GM10266 (cell line): ENCODE measurements at regions not wholly inside any gene's neighbourhood (a gene's known extent, or its start where the extent isn't known, plus 50 kb on each side); places are given as distances from the start of the nearest gene placed in this dataset.

Experiments
- DNase-seq: peaks from one replicate; pipeline ENCODE4 v3.0.0; 2012; ENCODE audit errors: extremely low spot score
- TF ChIP-seq, protein P1 (sequence below): IDR thresholded peaks from 2 replicates; pipeline ENCODE4 v1.5.1; 2012; ENCODE audit warnings: mild to moderate bottlenecking, low read depth; ENCODE audit not compliant: control insufficient read depth, insufficient read depth; ENCODE audit errors: missing control alignments

DNA sequence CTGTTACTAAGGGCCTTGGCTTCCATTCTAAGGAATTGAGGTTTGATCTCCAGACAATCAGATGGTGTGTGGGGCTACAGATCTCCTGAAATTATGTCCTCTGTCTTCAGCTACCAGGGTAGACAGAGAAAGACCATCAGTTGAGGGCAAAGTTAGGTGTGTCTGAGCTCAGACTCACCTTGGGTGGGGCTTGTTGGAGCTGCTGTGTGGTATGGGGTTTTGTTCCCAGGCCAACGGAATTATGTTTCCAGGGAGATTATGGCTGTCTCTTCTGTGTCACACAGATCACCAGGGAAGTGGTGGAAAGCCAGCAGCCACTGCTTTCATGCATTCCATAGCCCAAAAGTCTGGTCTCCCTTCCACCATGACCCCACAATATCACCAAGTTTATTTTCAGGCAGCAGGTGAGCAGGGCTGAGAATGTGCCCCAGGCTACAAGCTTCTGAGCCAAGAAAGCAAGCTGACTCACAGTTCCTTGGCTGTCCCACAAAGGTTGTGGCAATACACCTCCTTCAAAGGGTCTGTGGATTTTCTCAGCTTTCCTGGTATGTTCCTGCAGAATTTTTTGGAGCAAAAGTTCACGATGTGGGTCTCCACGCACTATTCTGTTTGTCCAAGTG, 714.9 kb downstream of the LUZP2 start:
- no peak for DNase-seq

DNA sequence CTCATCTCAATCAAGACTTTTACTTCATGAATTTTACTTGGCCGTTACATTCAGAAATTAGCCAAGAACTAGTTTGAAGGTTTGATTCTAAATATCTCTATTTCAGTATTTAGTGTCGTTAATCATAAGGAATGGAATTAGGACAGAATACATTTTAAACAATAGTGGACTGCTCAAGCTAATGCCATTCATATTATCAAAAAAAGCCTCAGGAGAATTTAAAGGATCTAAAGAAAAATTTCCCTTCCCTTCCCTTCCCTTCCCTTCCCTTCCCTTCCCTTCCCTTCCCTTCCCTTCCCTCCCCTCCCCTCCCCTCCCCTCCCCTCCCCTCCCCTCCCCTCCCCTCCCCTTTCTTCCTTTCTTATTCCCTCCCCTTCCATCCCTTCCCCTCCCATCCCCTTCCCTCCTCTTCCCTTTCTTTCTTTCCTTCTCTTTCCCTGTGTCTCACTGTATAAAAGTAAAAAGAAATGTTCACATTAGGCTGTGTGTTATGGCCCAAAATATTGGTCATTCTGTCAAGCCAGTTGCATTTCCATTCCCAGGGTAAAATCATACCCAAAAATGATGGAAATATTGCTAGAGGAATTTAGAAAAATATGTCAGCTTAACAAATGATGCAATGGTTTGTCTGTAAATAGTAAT, 717.8 kb downstream of the LUZP2 start:
- DNase-seq = no peak
- TF ChIP-seq, protein P1, sequence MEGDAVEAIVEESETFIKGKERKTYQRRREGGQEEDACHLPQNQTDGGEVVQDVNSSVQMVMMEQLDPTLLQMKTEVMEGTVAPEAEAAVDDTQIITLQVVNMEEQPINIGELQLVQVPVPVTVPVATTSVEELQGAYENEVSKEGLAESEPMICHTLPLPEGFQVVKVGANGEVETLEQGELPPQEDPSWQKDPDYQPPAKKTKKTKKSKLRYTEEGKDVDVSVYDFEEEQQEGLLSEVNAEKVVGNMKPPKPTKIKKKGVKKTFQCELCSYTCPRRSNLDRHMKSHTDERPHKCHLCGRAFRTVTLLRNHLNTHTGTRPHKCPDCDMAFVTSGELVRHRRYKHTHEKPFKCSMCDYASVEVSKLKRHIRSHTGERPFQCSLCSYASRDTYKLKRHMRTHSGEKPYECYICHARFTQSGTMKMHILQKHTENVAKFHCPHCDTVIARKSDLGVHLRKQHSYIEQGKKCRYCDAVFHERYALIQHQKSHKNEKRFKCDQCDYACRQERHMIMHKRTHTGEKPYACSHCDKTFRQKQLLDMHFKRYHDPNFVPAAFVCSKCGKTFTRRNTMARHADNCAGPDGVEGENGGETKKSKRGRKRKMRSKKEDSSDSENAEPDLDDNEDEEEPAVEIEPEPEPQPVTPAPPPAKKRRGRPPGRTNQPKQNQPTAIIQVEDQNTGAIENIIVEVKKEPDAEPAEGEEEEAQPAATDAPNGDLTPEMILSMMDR = no peak

More for the DNA sequence above, 714.9 kb downstream of the LUZP2 start:
- TF ChIP-seq, protein P1 = no peak

DNA sequence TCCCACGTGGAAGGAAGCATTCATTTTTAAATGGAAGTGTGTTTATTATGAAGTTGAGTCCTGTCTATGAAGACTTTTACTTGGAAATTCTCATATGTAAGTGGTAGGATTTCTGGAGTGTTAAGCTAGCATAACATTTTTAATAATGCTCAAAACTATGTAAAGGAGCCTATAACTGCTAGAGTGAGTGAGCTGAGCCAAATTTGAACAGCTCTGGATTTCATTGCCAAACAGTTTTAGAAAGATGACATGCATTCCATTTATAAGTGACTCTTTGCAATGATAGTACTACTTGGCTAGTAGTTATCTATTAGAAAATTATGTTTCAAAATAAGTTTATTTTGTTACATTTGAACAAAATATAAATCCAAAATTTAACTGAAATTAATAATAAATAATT, 721.2 kb downstream of the LUZP2 start:
- TF ChIP-seq, protein P1 = no peak
- no peak for DNase-seq

DNA sequence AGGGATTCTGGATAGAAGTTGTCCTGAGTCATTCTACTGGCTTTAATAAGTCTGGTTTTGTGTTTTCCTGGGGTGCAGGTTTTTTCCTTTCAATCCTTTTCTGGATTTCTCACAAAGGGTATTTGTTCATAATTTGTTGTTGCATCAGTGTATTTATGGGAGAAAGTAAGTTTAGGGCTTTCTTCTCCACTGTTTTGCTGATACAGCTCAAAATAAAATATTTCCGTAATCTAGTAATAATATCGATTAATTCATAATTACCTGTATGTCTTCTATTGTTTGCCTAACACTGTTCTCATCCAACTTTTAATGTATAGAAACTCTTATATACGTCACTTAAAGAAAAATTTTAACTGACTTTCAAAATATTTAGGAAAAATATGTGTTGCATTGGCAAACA, 728.2 kb downstream of the LUZP2 start:
- DNase-seq = no peak

DNA sequence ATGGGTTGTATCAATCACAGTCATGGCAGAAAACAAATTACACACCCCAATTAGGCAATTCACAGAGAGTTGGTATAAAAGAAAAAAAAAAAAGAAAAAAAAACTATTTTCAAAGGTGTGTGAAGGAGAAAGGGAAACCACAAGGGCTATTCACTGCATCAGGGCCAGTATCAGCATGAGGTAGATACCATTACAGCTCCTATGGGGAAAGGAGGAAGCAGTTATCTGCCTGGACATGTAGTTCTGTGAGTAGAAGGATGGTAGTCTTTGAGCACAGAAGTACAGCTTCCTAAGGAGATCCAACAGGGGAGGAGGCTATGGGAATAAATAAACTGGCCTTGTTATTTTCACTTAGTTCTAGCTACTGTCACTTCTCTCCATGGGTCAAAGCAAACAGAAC, 746.1 kb downstream of the LUZP2 start:
- no peak for DNase-seq
- TF ChIP-seq, protein P1 = no peak

More for the DNA sequence above, 728.2 kb downstream of the LUZP2 start:
- TF ChIP-seq, protein P1 = no peak

DNA sequence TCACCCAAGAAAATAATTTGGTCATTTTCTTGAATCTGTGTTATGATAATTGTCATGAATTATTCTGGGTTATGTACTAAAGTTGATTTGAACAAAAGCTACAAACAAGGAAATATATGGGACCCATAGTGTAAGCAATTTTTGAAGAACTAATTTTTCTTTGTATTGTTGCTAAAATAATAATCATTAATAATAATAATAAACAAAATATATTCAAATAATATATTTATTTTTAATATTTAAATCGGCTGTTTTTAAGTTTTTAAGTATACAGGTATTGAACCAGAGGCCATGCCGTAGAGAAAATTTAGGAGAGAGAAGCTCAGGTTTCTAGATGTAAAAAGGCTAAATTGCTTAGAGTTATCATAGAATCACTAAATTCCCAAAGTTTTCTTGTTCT, 747.3 kb downstream of the LUZP2 start:
- no peak for DNase-seq
- TF ChIP-seq, protein P1 = no peak

DNA sequence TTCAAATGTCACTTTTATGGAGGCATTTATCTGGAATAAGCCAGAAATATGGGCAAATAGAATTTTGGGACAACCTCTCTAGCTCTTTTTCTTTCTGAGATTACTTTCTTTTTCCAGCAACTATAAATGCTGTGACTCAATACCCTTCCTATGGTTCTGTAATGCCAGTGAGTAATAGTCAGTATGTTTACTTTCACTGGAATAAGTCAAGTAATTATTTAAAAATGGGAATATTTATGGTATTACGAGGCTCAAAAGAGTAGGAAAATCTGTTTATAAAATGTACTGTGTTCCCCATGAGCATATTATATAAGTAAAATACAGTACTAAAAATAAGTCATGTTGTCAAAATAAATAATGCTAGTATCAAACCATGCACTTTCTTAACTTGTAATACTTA, 750.5 kb downstream of the LUZP2 start:
- TF ChIP-seq, protein P1 = no peak
- DNase-seq = no peak
